ENCODE measurements at regions not wholly inside any gene's neighbourhood (a gene's known extent, or its start where the extent isn't known, plus 50 kb on each side); places are given as distances from the start of the nearest gene placed in this dataset.
A peak's percentile ranks its signal among the peaks of the same experiment; 100 is the strongest.
"Not testable (repeated sequence)": the region's sequence is repeated elsewhere in the genome, so short reads cannot be mapped to it uniquely, and the experiment has no call there.

DNA sequence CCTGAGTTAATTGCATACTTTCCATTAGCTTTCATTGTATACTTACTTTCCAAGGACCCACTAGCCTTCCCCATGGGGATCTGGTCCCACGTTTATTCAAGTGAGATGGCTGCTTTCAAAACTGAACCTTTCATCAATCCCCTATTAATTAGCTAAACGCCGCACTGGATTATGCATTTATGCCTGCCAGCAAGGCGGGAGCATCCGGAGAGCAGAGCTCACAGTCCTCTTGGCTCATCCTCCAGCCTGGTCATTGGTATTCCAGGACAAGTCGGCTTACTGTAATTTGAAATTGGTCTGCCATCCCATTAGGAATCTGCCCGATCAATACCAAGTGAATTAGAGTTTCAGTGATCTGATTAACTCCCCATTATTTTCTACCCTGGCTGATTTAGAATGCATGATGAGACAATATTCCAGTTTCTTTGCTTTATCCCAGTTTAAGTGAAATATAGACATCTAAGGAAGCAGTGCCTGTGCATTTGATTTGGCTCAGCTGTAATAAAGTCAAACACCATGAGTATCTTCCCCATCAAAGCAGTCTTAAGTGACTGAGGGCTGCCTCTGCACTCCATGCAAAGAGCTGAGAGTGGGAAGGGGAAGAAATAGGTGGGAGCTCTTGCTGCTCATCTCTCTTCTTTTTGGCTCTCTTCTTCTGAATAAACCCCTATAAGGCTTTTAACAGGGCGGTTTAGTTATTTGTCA lies 411.4 kb downstream of the GPAT3 start:
- no peak for FAIRE-seq
- DNase-seq (ENCODE audit: low spot score in 2 of 2): no peak

- FAIRE-seq; DNase-seq (ENCODE audit: low spot score in 2 of 2): not testable (repeated sequence)
Measured at GRCh38 chr4:83943691-83944090, 407.8 kb downstream of the GPAT3 start.

DNA sequence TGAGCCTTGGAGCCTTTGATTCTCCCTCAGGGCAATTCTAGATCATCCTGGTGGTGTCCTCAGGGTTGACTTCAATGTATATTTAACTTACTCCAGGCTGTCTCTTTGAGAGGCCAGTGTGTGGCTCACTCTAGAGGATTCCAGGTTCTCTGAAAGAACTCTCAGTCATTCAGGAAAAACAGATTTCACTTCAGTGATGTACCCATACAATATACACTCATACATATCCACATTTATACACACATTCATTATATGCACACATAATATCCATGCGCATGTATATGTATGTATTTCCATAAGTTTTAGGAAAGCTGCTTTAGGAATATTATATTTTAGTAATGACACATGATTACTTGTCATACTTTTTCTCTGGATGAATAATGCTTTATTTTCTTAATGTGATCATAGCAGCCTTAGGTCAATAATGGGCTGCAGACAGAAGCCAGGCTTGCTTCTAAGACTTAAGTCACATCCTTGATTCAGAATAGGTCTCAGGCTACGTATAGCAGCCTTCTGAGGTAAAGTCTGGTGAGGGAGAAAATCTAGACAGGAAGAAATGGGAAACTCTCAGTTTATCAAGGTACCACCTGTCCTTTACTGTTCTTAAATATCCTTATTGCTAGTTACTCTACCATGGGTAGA lies 397.0 kb downstream of the GPAT3 start:
- DNase-seq (ENCODE audit: low spot score in 2 of 2) (no peak), FAIRE-seq (no peak)

DNA sequence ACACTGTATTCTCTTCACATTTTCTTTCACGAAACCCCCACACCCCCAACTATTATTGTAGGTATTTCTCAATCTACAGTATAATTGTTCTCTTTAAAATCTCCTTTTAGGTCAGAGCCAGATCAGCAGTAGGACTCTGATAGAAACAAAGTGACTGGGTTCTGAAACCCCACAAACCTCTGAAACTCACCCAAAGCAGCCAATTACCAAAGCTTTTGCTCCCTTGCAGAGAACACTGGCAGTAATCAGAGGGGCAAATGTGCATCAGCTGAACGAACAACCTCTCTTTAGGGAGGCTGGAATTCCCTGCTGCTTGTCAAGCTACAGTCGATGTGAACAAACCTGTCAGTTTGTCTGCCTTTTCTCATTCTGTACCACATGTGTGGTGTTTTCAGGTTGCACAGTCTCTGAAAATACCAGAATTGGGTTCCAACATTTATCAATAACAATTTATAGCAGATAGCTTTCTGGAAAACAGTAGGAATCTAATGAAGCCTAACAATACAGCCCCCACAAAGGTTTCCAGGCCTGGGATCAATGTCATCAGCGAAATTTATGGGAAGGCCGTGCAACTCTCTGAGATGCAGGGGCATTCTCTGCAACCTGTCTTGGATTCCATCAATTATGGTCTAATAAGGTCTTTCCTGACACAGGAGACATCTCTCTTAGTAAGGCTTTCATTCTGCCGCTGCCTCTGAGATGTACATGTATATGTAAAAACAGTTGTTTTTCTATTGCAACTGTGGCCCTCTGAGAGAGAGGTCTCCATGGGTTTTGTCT lies 395.9 kb downstream of the GPAT3 start:
- FAIRE-seq (no peak), DNase-seq (ENCODE audit: low spot score in 2 of 2) (no peak)

GRCh38 chr4:83929550-83929949 lies 393.6 kb downstream of the GPAT3 start:
- DNase-seq (ENCODE audit: low spot score in 2 of 2) (no peak), FAIRE-seq (no peak)

DNA sequence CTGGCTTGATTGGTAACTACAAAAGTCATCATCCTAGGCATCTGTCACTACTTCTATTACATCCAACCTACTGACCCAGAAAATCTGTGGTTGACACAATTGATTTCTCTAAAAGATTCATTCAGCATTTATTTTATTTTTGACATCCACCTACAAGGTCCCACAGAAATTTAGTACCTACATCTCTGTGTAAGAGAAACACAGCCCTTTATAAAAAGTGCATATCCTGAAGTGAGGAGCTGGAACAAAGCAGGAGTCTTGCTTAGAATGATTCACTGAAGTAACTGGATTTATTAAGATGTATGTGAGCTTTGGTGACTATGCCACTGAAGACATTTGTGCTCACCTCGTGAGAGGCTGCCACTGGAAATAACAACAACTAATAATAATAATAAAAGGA lies 391.0 kb downstream of the GPAT3 start:
- DNase-seq (ENCODE audit: low spot score in 2 of 2) (no peak), FAIRE-seq (no peak)

GRCh38 chr4:83923341-83923740 lies 387.4 kb downstream of the GPAT3 start:
- FAIRE-seq: no peak

DNA sequence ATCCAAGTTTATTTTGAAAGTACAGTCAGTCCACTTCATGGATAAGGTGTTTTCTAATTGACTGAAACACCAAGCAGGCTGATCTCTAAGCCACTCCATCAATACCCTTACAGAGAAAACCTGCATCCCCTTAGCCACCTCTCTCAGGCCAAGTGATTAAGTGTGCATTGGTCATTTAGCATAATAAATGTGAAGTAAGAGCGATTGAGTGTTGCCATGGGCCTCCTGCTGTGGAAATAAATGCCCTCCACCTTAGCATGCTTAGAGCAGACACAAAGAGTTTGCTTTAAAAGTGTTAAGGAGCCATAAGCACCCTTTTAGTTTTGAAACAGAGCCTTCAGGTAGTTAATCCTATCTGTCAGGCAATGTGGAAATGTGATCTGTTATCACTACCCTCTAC lies 386.5 kb downstream of the GPAT3 start:
- FAIRE-seq (no peak), DNase-seq (ENCODE audit: low spot score in 2 of 2) (no peak)

More at GRCh38 chr4:83923341-83923740, 387.4 kb downstream of the GPAT3 start:
- no peak for DNase-seq (ENCODE audit: low spot score in 2 of 2)

- FAIRE-seq (no peak), DNase-seq (ENCODE audit: low spot score in 2 of 2) (no peak)
Measured at GRCh38 chr4:83921124-83921523, 385.2 kb downstream of the GPAT3 start.

GRCh38 chr4:83920375-83920774 lies 384.5 kb downstream of the GPAT3 start:
- FAIRE-seq (no peak), DNase-seq (ENCODE audit: low spot score in 2 of 2) (no peak)

GRCh38 chr4:83917572-83917971 lies 381.7 kb downstream of the GPAT3 start:
- FAIRE-seq (no peak), DNase-seq (ENCODE audit: low spot score in 2 of 2) (no peak)

GRCh38 chr4:83910693-83911092 lies 374.8 kb downstream of the GPAT3 start:
- DNase-seq (ENCODE audit: low spot score in 2 of 2): no peak

DNA sequence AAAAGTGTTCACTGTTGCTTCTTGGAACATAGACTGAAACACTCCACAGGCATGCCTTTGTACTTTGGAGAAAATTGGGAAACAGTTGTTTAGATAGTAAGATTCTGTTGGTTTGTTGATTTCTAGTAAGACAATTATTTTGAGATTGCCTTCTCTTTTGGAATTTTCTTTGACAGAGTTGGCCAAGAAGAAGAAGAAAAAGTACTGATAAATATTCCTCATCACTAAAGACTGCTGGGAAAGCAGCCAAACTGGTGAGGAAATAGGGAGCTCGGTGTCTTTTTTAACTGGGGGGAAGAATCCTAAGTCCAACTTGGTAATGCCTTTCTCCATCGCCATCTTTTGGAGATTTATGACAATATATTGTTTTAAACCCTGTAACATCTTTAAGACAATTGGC lies 370.7 kb downstream of the GPAT3 start:
- DNase-seq (ENCODE audit: low spot score in 2 of 2) (no peak), FAIRE-seq (no peak)

More at GRCh38 chr4:83910693-83911092, 374.8 kb downstream of the GPAT3 start:
- no peak for FAIRE-seq

- no peak for FAIRE-seq
- DNase-seq (ENCODE audit: low spot score in 2 of 2): no peak
Measured at GRCh38 chr4:83905952-83906351, 370.0 kb downstream of the GPAT3 start.

- FAIRE-seq: peak; percentile 86
- not testable (repeated sequence) for DNase-seq (ENCODE audit: low spot score in 2 of 2)
Measured at GRCh38 chr4:83903740-83904139, 367.8 kb downstream of the GPAT3 start.

GRCh38 chr4:83894831-83895230 lies 358.9 kb downstream of the GPAT3 start:
- FAIRE-seq: no peak

DNA sequence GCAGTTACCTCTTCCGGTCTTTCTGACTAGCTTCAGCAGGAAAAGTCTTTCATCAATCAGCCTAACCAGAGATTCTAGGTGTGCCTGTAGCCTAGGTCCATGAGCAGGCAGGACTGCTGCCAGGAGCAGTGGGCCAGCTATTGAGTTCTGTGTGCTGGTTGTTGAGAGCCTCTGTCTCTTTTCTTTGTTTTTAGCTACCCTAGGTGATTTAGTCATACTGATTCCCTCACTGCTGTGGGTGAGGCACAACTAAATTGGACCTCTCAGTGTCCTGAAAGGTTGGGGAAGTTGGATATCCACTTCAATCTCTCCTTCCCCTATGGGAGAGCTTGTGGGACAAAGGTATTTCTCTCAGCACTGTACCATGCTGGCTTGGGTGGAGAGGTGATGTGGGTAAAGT lies 354.9 kb downstream of the GPAT3 start:
- DNase-seq (ENCODE audit: low spot score in 2 of 2) (no peak), FAIRE-seq (no peak)

More at GRCh38 chr4:83894831-83895230, 358.9 kb downstream of the GPAT3 start:
- DNase-seq (ENCODE audit: low spot score in 2 of 2): no peak

DNA sequence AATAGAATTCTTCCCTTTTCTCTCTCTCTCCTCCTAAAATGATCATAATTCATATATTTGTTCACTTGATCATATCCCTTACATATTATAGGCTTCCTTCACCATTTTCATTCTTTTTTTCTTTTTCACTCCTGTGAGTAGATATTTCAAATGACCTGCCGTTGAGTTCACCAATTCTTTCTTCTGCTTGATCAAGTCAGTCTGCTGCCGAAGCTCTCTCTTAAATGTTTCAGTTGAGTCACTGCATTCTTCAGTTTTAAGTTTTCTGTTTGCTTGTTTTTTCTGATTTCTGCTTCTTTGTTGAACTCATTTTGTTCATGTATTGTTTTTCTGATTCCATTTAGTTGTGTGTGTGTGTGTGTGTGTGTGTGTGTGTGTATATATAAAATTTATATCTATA lies 354.3 kb downstream of the GPAT3 start:
- no peak for DNase-seq (ENCODE audit: low spot score in 2 of 2)
- FAIRE-seq: no peak

DNA sequence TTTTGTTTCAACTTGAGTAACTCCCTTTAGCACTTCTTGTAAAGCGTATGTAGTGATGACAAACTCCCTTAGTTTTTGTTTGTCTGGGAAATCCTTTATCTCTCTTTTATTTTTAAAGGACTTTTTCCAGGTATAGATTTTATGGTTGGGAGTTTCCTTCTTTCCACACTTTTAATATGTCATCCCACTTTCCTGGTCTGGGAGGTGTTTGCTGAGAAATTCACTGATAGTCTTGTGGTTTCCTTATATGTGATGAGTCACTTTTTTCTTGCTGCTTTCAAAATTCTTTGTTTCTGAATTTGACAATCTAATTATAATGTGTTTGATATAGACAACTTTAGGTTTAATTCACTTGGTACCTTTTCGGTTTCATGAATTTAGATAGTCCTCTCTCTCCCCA lies 353.9 kb downstream of the GPAT3 start:
- FAIRE-seq: no peak
- no peak for DNase-seq (ENCODE audit: low spot score in 2 of 2)

DNA sequence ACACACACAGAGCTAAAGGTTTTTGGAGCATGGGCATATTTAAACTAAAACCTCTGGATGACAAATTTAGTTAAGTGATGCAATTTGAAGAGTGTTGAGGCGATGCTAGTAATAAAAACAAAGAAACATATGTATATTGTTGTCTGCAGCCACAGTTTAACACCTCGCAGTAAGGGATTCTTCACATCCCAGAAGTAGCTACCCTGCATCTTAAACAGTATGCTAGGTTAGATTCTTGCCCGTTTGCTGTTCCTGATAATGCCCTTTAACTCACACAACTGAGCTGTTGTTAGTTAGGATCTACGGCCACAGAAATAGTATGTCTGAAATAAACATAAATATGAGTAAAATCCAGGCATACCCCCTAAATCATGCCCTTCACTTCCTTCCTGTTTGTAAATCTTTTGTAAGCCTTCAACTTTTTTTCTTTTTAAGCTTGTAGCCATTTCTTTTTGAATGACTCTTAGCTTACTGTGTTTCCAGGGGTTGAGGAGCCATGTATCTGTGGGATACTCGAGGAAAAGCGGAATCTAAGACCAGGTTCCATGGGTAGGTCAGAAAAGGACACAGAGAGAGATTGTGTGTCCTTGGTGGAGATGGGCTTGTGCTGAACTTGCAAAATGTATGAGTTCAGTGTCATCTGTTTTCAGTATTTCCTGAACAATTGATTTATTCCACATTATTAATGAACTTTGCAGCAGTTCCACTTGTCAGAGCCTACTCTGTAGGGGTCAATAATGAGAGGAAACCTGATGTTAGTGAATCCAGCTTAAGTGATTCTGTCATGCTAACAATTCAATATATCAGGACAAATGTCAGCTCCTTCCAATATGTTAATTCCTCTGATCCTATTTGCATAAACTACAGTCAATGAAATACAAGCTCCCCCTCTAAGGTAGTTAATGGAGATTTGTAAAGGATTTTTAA lies 349.6 kb downstream of the GPAT3 start:
- DNase-seq (ENCODE audit: low spot score in 2 of 2) (no peak), FAIRE-seq (no peak)
